ENCODE measurements at regions not wholly inside any gene's neighbourhood (a gene's known extent, or its start where the extent isn't known, plus 50 kb on each side); places are given as distances from the start of the nearest gene placed in this dataset.
"Not testable (repeated sequence)": the region's sequence is repeated elsewhere in the genome, so short reads cannot be mapped to it uniquely, and the experiment has no call there.

- DNase-seq (ENCODE audit: low read depth): no peak
These were observed 1123.2 kb downstream of the TBL1XR1 start for GRCh38 chr3:176074096-176074495.

- no peak for DNase-seq (ENCODE audit: low read depth)
These were observed 1125.3 kb downstream of the TBL1XR1 start for GRCh38 chr3:176071943-176072342.

DNA sequence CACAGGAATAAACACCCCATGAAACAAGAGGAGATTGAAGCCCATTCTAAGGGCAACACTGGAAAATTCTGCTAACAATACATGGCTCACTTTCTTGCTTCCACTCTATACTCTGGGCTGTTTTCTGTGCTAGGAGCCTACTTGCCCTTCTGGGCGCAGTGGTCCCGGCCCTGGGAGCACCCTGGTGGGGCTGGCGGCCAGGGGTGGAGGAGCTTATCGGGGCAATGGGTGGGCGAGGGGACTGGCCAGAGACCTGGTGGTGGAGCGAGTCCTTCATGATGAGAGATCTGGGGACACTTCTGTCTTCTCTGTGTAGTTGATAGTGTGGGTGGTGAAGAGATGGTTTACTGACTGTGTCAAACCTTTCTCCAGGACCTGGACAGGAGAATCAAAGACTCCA is 1128.5 kb downstream of the TBL1XR1 start:
- DNase-seq (ENCODE audit: low read depth): no peak

GRCh38 chr3:176058856-176059255 is 1138.4 kb downstream of the TBL1XR1 start:
- DNase-seq (ENCODE audit: low read depth): no peak

GRCh38 chr3:176055836-176056235 is 1141.4 kb downstream of the TBL1XR1 start:
- DNase-seq (ENCODE audit: low read depth): no peak

- DNase-seq (ENCODE audit: low read depth): no peak
These were observed 1145.5 kb downstream of the TBL1XR1 start for GRCh38 chr3:176051766-176052165.

DNA sequence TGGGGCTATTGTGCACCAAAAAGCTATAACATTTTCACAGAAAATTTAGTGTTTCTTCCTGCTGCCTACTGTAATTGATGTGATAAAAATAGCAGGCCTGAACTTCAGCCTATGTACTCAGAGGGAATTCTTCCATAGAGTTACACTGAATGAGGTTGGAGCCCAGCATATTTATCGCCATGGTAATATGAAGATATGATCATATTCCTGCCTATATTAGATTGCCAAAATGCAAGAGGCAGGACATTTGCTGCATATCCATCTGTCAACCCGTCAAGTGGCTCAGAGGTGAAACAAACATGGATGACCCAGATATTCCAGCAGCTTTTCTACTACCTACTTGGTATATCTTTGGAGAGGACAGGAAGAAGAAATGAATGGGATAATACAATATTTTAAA is 1150.6 kb downstream of the TBL1XR1 start:
- no peak for DNase-seq (ENCODE audit: low read depth)

- no peak for DNase-seq (ENCODE audit: low read depth)
These were observed 1155.5 kb downstream of the TBL1XR1 start for GRCh38 chr3:176041812-176042211.

GRCh38 chr3:176041185-176041584 is 1156.1 kb downstream of the TBL1XR1 start:
- DNase-seq (ENCODE audit: low read depth): no peak

DNA sequence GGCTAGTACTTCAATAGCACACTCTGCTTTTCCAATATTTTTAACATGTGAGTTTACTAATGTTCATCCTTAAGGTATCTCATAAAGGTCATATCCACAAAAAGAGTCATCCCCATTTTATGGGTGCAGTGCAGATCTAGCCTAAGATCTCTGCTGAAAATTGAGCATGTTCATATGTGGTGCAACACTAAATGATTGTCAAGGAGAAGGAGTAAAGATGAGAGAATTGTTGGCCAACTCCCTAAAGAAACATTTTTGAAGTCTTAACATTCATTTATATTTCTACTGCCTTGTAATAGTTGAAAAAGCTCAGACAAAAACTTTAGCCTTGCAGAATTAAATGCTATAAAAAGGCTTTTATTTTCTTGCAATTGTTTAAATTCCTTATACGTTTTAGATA is 1159.6 kb downstream of the TBL1XR1 start:
- no peak for DNase-seq (ENCODE audit: low read depth)

GRCh38 chr3:176032043-176032442 is 1165.2 kb downstream of the TBL1XR1 start:
- no peak for DNase-seq (ENCODE audit: low read depth)

DNA sequence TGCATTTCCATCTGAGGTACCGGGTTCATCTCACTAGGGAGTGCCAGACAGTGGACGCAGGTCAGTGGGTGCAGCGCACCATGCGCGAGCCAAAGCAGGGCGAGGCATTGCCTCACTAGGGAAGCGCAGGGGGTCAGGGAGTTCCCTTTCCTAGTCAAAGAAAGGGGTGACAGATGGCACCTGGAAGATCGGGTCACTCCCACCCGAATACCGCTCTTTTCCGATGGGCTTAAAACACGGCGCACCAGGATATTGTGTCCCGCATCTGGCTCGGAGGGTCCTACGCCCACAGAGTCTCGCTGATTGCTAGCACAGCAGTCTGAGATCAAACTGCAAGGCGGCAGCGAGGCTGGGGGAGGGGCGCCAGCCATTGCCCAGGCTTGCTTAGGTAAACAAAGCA is 1157.1 kb downstream of the NAALADL2 start:
- DNase-seq (ENCODE audit: low read depth): not testable (repeated sequence)

DNA sequence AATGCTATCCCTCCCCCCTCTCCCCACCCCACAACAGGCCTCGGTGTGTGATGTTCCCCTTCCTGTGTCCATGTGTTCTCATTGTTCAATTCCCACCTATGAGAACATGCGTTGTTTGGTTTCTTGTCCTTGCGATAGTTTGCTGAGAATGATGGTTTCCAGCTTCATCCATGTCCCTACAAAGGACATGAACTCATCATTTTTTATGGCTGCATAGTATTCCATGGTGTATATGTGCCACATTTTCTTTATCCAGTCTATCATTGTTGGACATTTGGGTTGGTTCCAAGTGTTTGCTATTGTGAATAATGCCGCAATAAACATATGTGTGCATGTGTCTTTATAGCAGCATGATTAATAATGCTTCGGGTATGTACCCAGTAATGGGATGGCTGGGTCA is 1156.1 kb downstream of the NAALADL2 start:
- DNase-seq (ENCODE audit: low read depth): not testable (repeated sequence)

- DNase-seq (ENCODE audit: low read depth): no peak
These were observed 1150.1 kb downstream of the NAALADL2 start for GRCh38 chr3:176009256-176009655.

DNA sequence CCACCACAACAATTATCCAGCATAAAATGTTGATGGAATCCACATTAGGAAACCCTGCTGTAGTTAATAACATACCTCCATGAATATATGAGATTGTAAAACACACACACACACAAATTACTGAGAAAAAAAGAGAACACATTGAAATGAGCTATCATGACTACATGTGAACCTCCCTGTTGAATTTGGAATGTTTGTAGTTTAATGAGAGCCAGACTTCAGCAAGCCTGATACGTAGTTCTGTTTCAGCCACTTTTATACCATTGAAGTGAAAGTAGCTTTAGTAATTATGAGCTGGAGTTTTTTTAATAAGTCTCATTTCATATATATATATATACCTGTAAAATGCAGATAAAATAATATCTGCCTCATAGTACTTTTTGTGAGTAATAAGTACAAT is 1146.4 kb downstream of the NAALADL2 start:
- DNase-seq (ENCODE audit: low read depth): no peak

DNA sequence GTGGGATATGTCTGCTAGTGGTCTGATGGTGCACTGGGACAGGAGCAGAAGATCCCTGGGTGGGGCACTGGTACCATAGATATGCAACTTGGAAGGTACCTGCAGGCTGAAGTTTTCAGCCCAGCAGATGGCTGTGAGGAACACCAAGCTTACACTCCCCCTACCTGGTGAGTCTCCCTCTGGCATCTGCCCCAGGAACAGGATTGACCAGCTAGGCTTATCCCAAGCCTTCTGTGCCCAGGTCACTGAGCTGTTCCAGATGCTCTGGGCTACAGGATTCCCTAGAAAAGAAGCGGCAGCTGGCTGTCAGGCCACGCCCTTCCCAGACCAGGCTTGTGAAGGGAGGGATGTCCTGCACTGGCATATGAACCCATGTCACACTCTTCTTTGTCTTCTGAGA is 1130.0 kb downstream of the NAALADL2 start:
- DNase-seq (ENCODE audit: low read depth): no peak

GRCh38 chr3:175988401-175988800 is 1129.3 kb downstream of the NAALADL2 start:
- DNase-seq (ENCODE audit: low read depth): no peak

DNA sequence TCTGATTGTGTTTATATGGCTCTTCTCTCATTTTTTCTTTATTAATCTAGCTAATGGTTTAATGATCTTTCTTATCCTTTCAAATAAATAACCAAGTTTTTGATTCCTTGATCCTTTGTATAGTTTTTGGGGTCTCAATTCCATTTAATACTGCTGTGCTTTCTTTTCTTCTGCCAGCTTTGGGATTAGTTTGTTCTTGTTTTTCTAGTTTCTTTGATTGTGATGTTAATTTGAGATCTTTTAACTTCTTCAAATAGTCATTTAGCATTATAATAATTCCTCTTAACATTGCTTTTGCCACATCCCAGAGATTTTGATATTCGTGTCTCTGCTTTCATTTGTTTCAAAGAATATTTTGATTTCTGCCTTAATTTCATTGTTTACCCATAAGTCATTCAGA is 1126.6 kb downstream of the NAALADL2 start:
- no peak for DNase-seq (ENCODE audit: low read depth)

DNA sequence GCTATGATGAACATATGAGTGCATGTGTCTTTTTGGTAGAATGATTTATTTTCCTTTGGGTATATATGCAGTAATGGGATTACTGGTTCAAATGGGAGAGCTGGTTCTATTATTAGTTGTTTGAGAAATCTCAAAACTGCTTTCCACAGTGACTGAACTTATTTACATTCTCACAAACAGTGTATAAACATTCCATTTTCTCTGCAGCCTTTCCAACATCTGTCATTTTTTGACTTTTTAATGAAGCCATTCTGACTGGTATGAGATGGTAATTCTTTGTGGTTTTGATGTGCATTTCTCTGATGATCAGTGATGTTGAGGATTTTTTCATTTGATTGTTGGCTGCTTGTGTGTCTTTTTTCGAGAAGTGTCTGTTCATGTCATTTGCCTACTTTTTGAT is 1124.2 kb downstream of the NAALADL2 start:
- DNase-seq (ENCODE audit: low read depth): no peak

GRCh38 chr3:175980486-175981090 is 1121.5 kb downstream of the NAALADL2 start:
- no peak for DNase-seq (ENCODE audit: low read depth)

DNA sequence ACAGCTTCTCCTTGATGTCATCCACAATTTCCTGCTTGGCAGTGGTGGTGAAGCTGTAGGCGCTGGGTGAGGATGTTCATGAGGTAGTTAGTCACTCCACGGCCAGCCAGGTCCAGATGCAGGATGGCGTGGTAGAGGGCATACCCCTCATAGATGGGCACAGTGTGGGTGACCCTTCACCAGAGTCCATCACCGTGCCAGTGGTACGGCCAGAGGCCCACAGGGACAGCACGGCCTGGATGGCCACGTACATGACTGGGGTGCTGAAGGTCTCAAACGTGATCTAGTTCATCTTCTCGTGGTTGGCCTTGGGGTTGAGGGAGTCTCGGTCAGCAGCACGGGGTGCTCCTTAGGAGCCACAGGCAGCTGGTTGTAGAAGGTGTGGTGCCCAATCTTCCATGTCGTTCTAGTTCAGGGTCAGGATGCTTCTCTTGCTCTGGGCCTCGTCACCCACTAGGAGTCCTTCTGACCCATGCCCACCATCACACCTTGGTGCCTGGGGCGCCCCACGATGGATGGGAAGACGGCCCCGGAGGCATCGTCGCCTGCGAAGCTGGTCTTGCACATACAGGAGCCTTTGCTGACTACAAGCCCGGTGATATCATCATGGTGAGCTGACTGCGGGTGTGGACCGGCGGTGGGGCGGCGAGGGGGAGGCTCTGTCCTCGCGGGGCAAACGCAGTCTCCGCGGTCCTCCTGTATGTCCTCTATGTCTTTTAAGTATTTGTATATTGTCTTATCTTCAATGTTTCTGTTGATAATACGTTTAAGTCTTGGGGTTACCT is 1119.0 kb downstream of the NAALADL2 start:
- no peak for DNase-seq (ENCODE audit: low read depth)

DNA sequence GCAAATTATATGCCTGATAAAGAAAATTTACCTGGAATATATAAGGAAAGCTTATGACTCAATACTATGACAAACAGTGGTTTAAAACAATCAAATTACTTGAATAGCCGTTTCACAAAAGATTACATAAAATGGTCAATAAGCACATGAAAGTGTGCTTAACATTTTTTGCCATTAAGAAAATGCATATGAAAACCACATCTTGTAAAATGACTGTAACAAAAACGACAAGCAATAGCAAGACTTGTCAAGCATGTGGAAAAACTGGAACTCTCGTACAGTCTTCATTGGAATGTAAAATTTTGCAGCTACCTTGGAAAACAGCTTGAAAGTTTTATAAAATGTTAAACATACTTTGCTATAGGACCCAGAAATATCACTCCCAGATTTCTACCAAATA is 1110.3 kb downstream of the NAALADL2 start:
- DNase-seq (ENCODE audit: low read depth): no peak

DNA sequence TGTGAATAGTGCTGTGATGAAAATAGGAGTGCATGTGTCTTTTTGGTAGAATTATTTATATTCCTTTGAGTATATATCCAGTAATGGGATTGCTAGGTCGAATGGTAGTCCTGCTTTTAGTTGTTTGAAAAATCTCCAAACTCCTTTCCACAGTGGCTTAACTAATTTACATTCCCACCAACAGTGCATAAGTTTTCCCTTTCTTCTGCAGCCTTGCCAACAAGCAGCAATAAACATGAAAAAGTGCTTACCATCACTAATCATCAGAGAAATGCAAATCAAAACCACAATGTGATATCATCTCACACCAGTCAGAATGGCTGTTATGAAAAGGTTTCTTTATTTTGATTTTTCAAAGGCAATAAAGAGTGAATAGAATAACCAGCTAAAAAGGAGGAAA is 1105.9 kb downstream of the NAALADL2 start:
- DNase-seq (ENCODE audit: low read depth): no peak

- DNase-seq (ENCODE audit: low read depth): no peak
These were observed 1098.3 kb downstream of the NAALADL2 start for GRCh38 chr3:175957427-175957826.
